Renal cortical epithelial cell (primary cell): ENCODE measurements at regions not wholly inside any gene's neighbourhood (a gene's known extent, or its start where the extent isn't known, plus 50 kb on each side); places are given as distances from the start of the nearest gene placed in this dataset.

Source experiments
- DNase-seq: peaks from one replicate; pipeline ENCODE4 v3.0.0-alpha.2; 2011; ENCODE audit warnings: low read depth

GRCh38 chr3:7793786-7794185, 707.8 kb upstream of the LMCD1 start:
- peak; percentile 87 for DNase-seq

GRCh38 chr3:7798276-7798675, 703.3 kb upstream of the LMCD1 start:
- no peak for DNase-seq

- peak; percentile 24 for DNase-seq
Observed at GRCh38 chr3:7800006-7800780, 701.4 kb upstream of the LMCD1 start.

GRCh38 chr3:7812490-7812889, 689.1 kb upstream of the LMCD1 start:
- no peak for DNase-seq

- no peak for DNase-seq
Observed at GRCh38 chr3:7813365-7813764, 688.3 kb upstream of the LMCD1 start.

GRCh38 chr3:7817239-7817638, 684.4 kb upstream of the LMCD1 start:
- no peak for DNase-seq

- no peak for DNase-seq
Observed at GRCh38 chr3:7820969-7821368, 680.7 kb upstream of the LMCD1 start.

GRCh38 chr3:7821858-7822257, 679.8 kb upstream of the LMCD1 start:
- DNase-seq: no peak

GRCh38 chr3:7841451-7841850, 660.2 kb upstream of the LMCD1 start:
- DNase-seq: no peak

- no peak for DNase-seq
Observed at GRCh38 chr3:7843441-7843840, 658.2 kb upstream of the LMCD1 start.

GRCh38 chr3:7847021-7847420, 654.6 kb upstream of the LMCD1 start:
- DNase-seq: no peak

- no peak for DNase-seq
Observed at GRCh38 chr3:7847521-7847920, 654.1 kb upstream of the LMCD1 start.

GRCh38 chr3:7854266-7854665, 647.4 kb upstream of the LMCD1 start:
- no peak for DNase-seq

GRCh38 chr3:7854721-7855120, 646.9 kb upstream of the LMCD1 start:
- DNase-seq: no peak

- DNase-seq: no peak
Observed at GRCh38 chr3:7865611-7866010, 636.0 kb upstream of the LMCD1 start.

GRCh38 chr3:7867587-7867986, 634.0 kb upstream of the LMCD1 start:
- DNase-seq: no peak

GRCh38 chr3:7871003-7871560, 630.5 kb upstream of the LMCD1 start:
- DNase-seq: no peak

GRCh38 chr3:7874116-7874515, 627.5 kb upstream of the LMCD1 start:
- DNase-seq: peak; percentile 6

- peak; percentile 84 for DNase-seq
Observed at GRCh38 chr3:7875925-7876324, 625.7 kb upstream of the LMCD1 start.

- DNase-seq: peak; percentile 74
Observed at GRCh38 chr3:7876741-7877297, 624.8 kb upstream of the LMCD1 start.

- DNase-seq: no peak
Observed at GRCh38 chr3:7877312-7877711, 624.3 kb upstream of the LMCD1 start.

GRCh38 chr3:7879572-7879971, 622.1 kb upstream of the LMCD1 start:
- no peak for DNase-seq

GRCh38 chr3:7881946-7882345, 619.7 kb upstream of the LMCD1 start:
- no peak for DNase-seq
